ENCODE measurements at regions not wholly inside any gene's neighbourhood (a gene's known extent, or its start where the extent isn't known, plus 50 kb on each side); places are given as distances from the start of the nearest gene placed in this dataset.

GRCh38 chr16:86034421-86034919, 135.5 kb downstream of the IRF8 start:
- POLR2A ChIA-PET: no interaction called here
- no peaks in the 10 kb centered on the region; the same call in 1 of the 2 replicates for H3K4me1 ChIP-seq (ENCODE audit: control insufficient read depth, insufficient read depth, low read length)
- no peak for DNase-seq (ENCODE audit: low read depth, low spot score)

GRCh38 chr16:86035906-86036305, 136.9 kb downstream of the IRF8 start:
- ChIA-PET POLR2A (no interaction called here), CTCF (interaction anchor here (0.7 kb wide), 1 partner anchor 129 kb away, joined by 5 read pairs; no protein-coding TSS in a partner anchor)
- H3K4me3 ChIP-seq (ENCODE audit: low read depth in 2 of 2, low read length in 2 of 2): no peak overlapping the region
- BruUV-seq (replicated peaks): no TSS peak
- ATAC-seq (no peak), DNase-seq (ENCODE audit: low read depth, low spot score) (no peak)
- H3K9me3 ChIP-seq (ENCODE audit: control insufficient read depth, insufficient read depth, low read depth, low read length): no peaks in the 10 kb centered on the region
- TF ChIP-seq TCF7L2 (IDR thresholded peaks at IDR 0.05; ENCODE audit: low read depth, low read length) (no peak), CTCF (IDR thresholded peaks at IDR 0.05) (no peak), POLR2AphosphoS5 (IDR thresholded peaks at IDR 0.05; ENCODE audit: low read depth, low read length) (no peak), SIN3A (IDR thresholded peaks at IDR 0.05; ENCODE audit: borderline replicate concordance, insufficient read depth, low read depth, low read length) (no peak), REST (IDR thresholded peaks at IDR 0.05; ENCODE audit: insufficient read depth in 1 of 2, low read depth in 2 of 2, low read length in 1 of 2) (no peak)
- H3K36me3 ChIP-seq (ENCODE audit: control insufficient read depth, insufficient read depth, low read length): no peaks in the 10 kb centered on the region
- no peaks in the 10 kb centered on the region for H3K27me3 ChIP-seq (ENCODE audit: control insufficient read depth, insufficient read depth, low read length)
- H3K4me1 ChIP-seq (ENCODE audit: control insufficient read depth, insufficient read depth, low read length): no peaks in the 10 kb centered on the region; the same call in 1 of the 2 replicates
- no peak overlapping the region for H3K27ac ChIP-seq (ENCODE audit: low read length)
- intact Hi-C loops (cut with micrococcal nuclease; ENCODE audit: unreplicated experiment) (no loop called here), in situ Hi-C loops (cut with HindIII; ENCODE audit: low pct_unique_long_range_greater_than_20kb, low sequenced_read_pairs) (no loop called here)

More at GRCh38 chr16:86034421-86034919, 135.5 kb downstream of the IRF8 start:
- BruUV-seq (replicated peaks): no TSS peak
- Histone ChIP-seq H3K9me3 (ENCODE audit: control insufficient read depth, insufficient read depth, low read depth, low read length) (no peaks in the 10 kb centered on the region), H3K4me3 (ENCODE audit: low read depth in 2 of 2, low read length in 2 of 2) (no peak overlapping the region), H3K36me3 (ENCODE audit: control insufficient read depth, insufficient read depth, low read length) (no peaks in the 10 kb centered on the region), H3K27me3 (ENCODE audit: control insufficient read depth, insufficient read depth, low read length) (no peaks in the 10 kb centered on the region), H3K27ac (ENCODE audit: low read length) (no peak overlapping the region)
- in situ Hi-C loops (cut with HindIII; ENCODE audit: low pct_unique_long_range_greater_than_20kb, low sequenced_read_pairs): no loop called here
- TF ChIP-seq REST (IDR thresholded peaks at IDR 0.05; ENCODE audit: insufficient read depth in 1 of 2, low read depth in 2 of 2, low read length in 1 of 2) (no peak), CTCF (IDR thresholded peaks at IDR 0.05) (no peak), POLR2AphosphoS5 (IDR thresholded peaks at IDR 0.05; ENCODE audit: low read depth, low read length) (no peak), TCF7L2 (IDR thresholded peaks at IDR 0.05; ENCODE audit: low read depth, low read length) (no peak), SIN3A (IDR thresholded peaks at IDR 0.05; ENCODE audit: borderline replicate concordance, insufficient read depth, low read depth, low read length) (no peak)
- no peak for ATAC-seq
- CTCF ChIA-PET: no interaction called here
- intact Hi-C loops (cut with micrococcal nuclease; ENCODE audit: unreplicated experiment): no loop called here

Measured in Panc1 (cell line).